Adrenal gland (tissue), 5 donors: ENCODE measurements at regions not wholly inside any gene's neighbourhood (a gene's known extent, or its start where the extent isn't known, plus 50 kb on each side); places are given as distances from the start of the nearest gene placed in this dataset.

Source experiments
- POLR2A ChIP-seq, 2 donors: fragments of 450-650 bp; IDR thresholded peaks; one replicate each; pipeline ENCODE4 v1.6.1; 2017; ENCODE audit warnings: antibody characterized with exemption in 2 of 2, mild to moderate bottlenecking in 2 of 2, moderate library complexity in 1 of 2
- TF ChIP-seq, protein P1 (sequence below), 6 experiments: fragments of 450-650 bp in 4 of 6; fragments of 200-600 bp in 2 of 6; sonication (generic) in 1 of 6; IDR thresholded peaks; 1 replicate in 5 of 6; 2 replicates in 1 of 6; pipeline versions ENCODE4 v1.5.1 to v1.8.0; 2016 to 2021; ENCODE audit warnings: antibody characterized with exemption in 6 of 6, mild to moderate bottlenecking in 2 of 6, moderate library complexity in 1 of 6
- donor health status: DM: no; HTN: no; CAD: no.

GRCh38 chr16:72637306-72637705 is 410.6 kb downstream of the ZFHX3 start:
- TF ChIP-seq, protein P1, sequence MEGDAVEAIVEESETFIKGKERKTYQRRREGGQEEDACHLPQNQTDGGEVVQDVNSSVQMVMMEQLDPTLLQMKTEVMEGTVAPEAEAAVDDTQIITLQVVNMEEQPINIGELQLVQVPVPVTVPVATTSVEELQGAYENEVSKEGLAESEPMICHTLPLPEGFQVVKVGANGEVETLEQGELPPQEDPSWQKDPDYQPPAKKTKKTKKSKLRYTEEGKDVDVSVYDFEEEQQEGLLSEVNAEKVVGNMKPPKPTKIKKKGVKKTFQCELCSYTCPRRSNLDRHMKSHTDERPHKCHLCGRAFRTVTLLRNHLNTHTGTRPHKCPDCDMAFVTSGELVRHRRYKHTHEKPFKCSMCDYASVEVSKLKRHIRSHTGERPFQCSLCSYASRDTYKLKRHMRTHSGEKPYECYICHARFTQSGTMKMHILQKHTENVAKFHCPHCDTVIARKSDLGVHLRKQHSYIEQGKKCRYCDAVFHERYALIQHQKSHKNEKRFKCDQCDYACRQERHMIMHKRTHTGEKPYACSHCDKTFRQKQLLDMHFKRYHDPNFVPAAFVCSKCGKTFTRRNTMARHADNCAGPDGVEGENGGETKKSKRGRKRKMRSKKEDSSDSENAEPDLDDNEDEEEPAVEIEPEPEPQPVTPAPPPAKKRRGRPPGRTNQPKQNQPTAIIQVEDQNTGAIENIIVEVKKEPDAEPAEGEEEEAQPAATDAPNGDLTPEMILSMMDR (IDR thresholded peaks at IDR 0.05): no peak
- no peak for TF ChIP-seq POLR2A (IDR thresholded peaks at IDR 0.05)
